AG10803 (cell line): ENCODE measurements at regions not wholly inside any gene's neighbourhood (a gene's known extent, or its start where the extent isn't known, plus 50 kb on each side); places are given as distances from the start of the nearest gene placed in this dataset.

Source experiments
- DNase-seq: peaks from one replicate; pipeline ENCODE4 v3.0.0; 2010; ENCODE audit warnings: low read depth
- H3K4me3 ChIP-seq: 2 replicates; pipeline ENCODE4 v1.5.1; 2011; ENCODE audit warnings: mild to moderate bottlenecking, low read length, control low read depth
- TF ChIP-seq, protein P1 (sequence below): conservative IDR thresholded peaks from 2 replicates; pipeline ENCODE4 v1.5.1; 2011; ENCODE audit warnings: mild to moderate bottlenecking, low read length, control low read depth, inconsistent platforms

- H3K4me3 ChIP-seq, result no peak overlapping the region
- no peak for DNase-seq
- TF ChIP-seq, protein P1, sequence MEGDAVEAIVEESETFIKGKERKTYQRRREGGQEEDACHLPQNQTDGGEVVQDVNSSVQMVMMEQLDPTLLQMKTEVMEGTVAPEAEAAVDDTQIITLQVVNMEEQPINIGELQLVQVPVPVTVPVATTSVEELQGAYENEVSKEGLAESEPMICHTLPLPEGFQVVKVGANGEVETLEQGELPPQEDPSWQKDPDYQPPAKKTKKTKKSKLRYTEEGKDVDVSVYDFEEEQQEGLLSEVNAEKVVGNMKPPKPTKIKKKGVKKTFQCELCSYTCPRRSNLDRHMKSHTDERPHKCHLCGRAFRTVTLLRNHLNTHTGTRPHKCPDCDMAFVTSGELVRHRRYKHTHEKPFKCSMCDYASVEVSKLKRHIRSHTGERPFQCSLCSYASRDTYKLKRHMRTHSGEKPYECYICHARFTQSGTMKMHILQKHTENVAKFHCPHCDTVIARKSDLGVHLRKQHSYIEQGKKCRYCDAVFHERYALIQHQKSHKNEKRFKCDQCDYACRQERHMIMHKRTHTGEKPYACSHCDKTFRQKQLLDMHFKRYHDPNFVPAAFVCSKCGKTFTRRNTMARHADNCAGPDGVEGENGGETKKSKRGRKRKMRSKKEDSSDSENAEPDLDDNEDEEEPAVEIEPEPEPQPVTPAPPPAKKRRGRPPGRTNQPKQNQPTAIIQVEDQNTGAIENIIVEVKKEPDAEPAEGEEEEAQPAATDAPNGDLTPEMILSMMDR, result no peak
These were observed 564.4 kb upstream of the LINC00305 start for GRCh38 chr18:64713284-64713683.

DNA sequence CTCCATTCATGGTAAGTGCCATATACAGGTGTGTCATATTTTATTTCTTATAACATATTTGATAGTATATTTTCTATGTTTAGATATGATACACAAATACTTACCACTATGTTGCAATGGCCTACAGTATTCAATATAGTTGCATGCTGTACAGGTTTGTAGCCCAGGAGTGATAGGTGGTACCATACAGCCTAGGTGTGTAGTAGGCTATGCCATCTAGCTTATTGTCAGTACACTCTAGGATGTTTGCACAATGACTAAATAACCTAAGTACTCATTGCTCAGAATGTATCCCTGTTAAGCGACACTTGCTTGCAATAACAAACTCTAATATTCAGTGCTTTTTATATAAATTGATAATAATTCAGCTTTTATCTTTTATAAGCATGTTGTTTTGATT is 563.1 kb upstream of the LINC00305 start:
- no peak overlapping the region for H3K4me3 ChIP-seq
- TF ChIP-seq, protein P1, result no peak
- no peak for DNase-seq

DNA sequence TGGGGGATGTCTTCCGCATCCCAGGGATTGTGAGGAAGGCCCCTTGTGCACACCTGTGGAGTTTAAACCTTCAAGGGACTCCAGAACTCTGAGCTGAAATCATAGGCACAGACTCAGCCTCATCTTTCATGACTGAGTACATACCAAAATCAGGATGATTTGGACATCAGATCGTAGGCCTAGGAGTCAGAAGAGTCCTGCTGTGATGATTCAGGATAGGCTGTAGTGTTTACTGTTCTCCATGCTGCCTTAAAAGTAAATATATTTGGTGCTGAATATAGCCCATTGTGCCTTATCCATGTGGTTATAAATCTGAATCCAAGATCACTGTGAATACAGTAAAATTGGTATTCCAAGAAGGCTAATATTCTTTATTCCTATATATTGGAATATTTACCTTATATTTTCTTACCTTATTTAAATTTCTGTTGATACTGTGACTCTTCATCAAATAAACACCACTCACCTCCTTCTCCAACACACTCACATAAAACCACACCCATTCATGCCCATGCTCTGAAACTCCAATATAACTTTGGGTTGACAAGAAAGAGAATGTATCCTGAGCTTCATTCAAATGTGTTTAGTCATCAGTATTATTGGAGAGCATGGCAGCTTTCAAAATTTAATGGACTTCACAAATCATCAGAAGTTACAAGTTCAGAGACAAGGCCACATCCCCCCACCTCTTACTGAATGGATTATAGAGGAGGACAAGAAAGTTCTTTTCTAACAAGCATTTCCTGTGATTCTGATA is 561.4 kb upstream of the LINC00305 start:
- no peak for DNase-seq
- TF ChIP-seq, protein P1, result no peak
- no peak overlapping the region for H3K4me3 ChIP-seq

GRCh38 chr18:64707052-64707451 is 558.2 kb upstream of the LINC00305 start:
- DNase-seq, result no peak

DNA sequence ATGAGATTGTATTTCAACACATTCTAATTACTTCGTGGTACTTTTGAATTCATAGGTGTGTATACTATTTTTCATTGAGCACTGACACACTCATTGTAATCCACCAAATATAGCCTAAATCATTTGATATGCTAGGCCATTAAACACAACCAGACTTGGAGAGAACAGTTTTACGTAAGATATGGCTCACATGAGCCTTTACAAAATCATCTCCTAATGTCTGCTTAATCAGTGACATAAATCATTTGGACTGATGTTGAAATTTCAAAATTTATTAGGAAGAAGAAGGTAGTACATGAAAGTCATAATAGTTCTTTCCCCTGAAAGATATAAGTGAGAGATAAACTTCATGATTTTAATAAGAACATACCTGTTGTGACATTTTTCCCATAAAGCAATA is 550.2 kb upstream of the LINC00305 start:
- TF ChIP-seq, protein P1, result no peak
- DNase-seq, result no peak
- H3K4me3 ChIP-seq, result no peak overlapping the region

More at GRCh38 chr18:64707052-64707451, 558.2 kb upstream of the LINC00305 start:
- TF ChIP-seq, protein P1, result no peak
- H3K4me3 ChIP-seq, result no peak overlapping the region

GRCh38 chr18:64695851-64696553 is 547.1 kb upstream of the LINC00305 start:
- no peak for DNase-seq

More at GRCh38 chr18:64695851-64696553, 547.1 kb upstream of the LINC00305 start:
- no peak overlapping the region for H3K4me3 ChIP-seq
- TF ChIP-seq, protein P1, result no peak
